ENCODE measurements at regions not wholly inside any gene's neighbourhood (a gene's known extent, or its start where the extent isn't known, plus 50 kb on each side); places are given as distances from the start of the nearest gene placed in this dataset.

GRCh38 chr2:234322766-234323465, 174.0 kb downstream of the ARL4C start:
- no peak overlapping the region for H3K14ac ChIP-seq (ENCODE audit: insufficient read depth, low read length)
- no CpG with 5 or more reads among the region's 2 CpGs for WGBS (ENCODE audit: extremely low coverage, insufficient read length, low lambda C conversion rate)

More at GRCh38 chr2:234322766-234323465, 174.0 kb downstream of the ARL4C start:
- Histone ChIP-seq H4K8ac (replicated peaks; ENCODE audit: insufficient read length, low read depth, low read length) (no peak overlapping the region), H2BK5ac (ENCODE audit: insufficient read length, low read length) (no peak overlapping the region), H2BK20ac (ENCODE audit: low read depth, low read length, poor library complexity, severe bottlenecking) (no peak overlapping the region), H3K4me1 (ENCODE audit: insufficient read depth, low read length) (no peaks in the 10 kb centered on the region), H3K27ac (ENCODE audit: insufficient read length, low read depth, low read length) (no peak overlapping the region), H2AK5ac (ENCODE audit: insufficient read length, low read length) (no peak overlapping the region), H3K79me1 (ENCODE audit: insufficient read depth, low read depth, low read length, poor library complexity, severe bottlenecking) (no peaks in the 10 kb centered on the region), H2BK12ac (ENCODE audit: insufficient read length, low read depth, low read length) (no peak overlapping the region), H3K23me2 (ENCODE audit: insufficient read length, low read depth, low read length, poor library complexity, severe bottlenecking) (no peaks in the 10 kb centered on the region), H2BK120ac (ENCODE audit: low read depth, low read length, poor library complexity, severe bottlenecking) (no peak overlapping the region), H3K18ac (ENCODE audit: insufficient read length, low read depth, low read length) (no peak overlapping the region), H4K20me1 (ENCODE audit: control insufficient read depth, insufficient read depth, insufficient read length) (no peaks in the 10 kb centered on the region), H3K23ac (ENCODE audit: insufficient read length, low read depth, low read length) (no peak overlapping the region), H2BK15ac (ENCODE audit: low read depth, low read length) (no peak overlapping the region), H3K9ac (ENCODE audit: extremely low read depth, insufficient read length, low read length) (no peak overlapping the region), H3T11ph (ENCODE audit: low read length) (no peak overlapping the region), H2AFZ (ENCODE audit: low read length) (no peak overlapping the region), H3K9me3 (ENCODE audit: control insufficient read depth, low read depth, low read length) (no peaks in the 10 kb centered on the region), H3K4ac (ENCODE audit: low read depth, low read length) (no peak overlapping the region), H3K79me2 (ENCODE audit: insufficient read depth, low read length) (no peaks in the 10 kb centered on the region), H3K27me3 (ENCODE audit: insufficient read depth, low read length) (no peaks in the 10 kb centered on the region), H3K4me2 (ENCODE audit: insufficient read depth, insufficient read length, low read length) (no peak overlapping the region), H3K56ac (ENCODE audit: insufficient read length, low read depth, low read length) (no peak overlapping the region), H4K5ac (ENCODE audit: insufficient read length, low read depth, low read length) (no peak overlapping the region), H4K91ac (ENCODE audit: insufficient read length, low read depth, low read length) (no peak overlapping the region)
- TF ChIP-seq, protein P1, sequence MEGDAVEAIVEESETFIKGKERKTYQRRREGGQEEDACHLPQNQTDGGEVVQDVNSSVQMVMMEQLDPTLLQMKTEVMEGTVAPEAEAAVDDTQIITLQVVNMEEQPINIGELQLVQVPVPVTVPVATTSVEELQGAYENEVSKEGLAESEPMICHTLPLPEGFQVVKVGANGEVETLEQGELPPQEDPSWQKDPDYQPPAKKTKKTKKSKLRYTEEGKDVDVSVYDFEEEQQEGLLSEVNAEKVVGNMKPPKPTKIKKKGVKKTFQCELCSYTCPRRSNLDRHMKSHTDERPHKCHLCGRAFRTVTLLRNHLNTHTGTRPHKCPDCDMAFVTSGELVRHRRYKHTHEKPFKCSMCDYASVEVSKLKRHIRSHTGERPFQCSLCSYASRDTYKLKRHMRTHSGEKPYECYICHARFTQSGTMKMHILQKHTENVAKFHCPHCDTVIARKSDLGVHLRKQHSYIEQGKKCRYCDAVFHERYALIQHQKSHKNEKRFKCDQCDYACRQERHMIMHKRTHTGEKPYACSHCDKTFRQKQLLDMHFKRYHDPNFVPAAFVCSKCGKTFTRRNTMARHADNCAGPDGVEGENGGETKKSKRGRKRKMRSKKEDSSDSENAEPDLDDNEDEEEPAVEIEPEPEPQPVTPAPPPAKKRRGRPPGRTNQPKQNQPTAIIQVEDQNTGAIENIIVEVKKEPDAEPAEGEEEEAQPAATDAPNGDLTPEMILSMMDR (conservative IDR thresholded peaks at IDR 0.05) = no peak
- H3K27ac Mint-ChIP-seq = no peak overlapping the region
- H3K9me3 Mint-ChIP-seq = no peaks in the 10 kb centered on the region; a peak in 1 of 5 replicates
- DNase-seq = no peak
- H3K36me3 Mint-ChIP-seq (ENCODE audit: insufficient read depth in 1 of 3, low read depth in 3 of 3) = no peaks in the 10 kb centered on the region
- peaks cover 6% of the 10 kb centered on the region for H3K27me3 Mint-ChIP-seq (ENCODE audit: low read depth)
- no peak overlapping the region for H3K4me3 Mint-ChIP-seq
- peaks cover 2% of the 10 kb centered on the region in 2 experiments; a peak in 1 of 4 replicates for H3K4me1 Mint-ChIP-seq

Data from H9 (cell line).